VCaP (cell line): ENCODE measurements at regions not wholly inside any gene's neighbourhood (a gene's known extent, or its start where the extent isn't known, plus 50 kb on each side); places are given as distances from the start of the nearest gene placed in this dataset.
A peak's percentile ranks its signal among the peaks of the same experiment; 100 is the strongest.

Experiments
- H3K27ac ChIP-seq: fragments of 450-650 bp; 2 replicates; pipeline ENCODE4 v1.5.1; 2017
- TF ChIP-seq, protein P1 (sequence below): fragments of 450-650 bp; conservative IDR thresholded peaks from 2 replicates; pipeline ENCODE4 v1.5.1; 2017; ENCODE audit warnings: mild to moderate bottlenecking, moderate library complexity

DNA sequence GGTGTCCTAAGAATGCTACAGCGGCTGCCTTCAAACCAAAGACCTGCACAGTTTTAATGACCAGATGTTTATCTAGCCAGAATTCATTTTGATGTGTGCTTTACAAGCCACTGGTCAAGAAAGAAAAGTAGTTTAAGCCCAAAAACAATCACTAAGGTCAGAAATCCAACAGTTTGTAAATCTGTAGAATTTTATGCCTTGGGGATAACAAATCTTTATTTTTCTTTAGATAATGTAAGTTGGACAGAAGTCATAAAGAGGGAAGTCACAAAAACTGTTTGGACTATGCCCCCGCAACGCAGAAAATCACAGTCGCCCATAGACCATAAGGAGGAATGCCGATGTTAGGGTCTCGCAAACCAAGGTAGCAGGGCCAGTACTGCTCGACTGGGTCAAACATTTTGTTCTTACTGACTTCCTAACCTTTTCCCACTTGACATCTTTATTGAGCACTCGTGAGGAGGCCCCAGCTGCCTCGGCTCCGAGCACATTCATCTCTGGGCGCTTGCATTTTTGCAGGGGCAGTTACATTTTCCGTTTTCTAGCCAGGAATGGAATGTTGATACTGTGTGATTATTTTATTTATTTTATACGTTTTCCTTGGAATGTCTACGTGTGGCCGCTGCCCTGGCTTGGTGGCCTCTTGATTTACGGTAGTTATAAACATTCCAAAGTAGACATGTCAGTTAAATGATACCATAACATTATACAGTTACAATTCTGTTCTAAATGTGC lies 56.7 kb upstream of the APCDD1L start:
- TF ChIP-seq, protein P1, sequence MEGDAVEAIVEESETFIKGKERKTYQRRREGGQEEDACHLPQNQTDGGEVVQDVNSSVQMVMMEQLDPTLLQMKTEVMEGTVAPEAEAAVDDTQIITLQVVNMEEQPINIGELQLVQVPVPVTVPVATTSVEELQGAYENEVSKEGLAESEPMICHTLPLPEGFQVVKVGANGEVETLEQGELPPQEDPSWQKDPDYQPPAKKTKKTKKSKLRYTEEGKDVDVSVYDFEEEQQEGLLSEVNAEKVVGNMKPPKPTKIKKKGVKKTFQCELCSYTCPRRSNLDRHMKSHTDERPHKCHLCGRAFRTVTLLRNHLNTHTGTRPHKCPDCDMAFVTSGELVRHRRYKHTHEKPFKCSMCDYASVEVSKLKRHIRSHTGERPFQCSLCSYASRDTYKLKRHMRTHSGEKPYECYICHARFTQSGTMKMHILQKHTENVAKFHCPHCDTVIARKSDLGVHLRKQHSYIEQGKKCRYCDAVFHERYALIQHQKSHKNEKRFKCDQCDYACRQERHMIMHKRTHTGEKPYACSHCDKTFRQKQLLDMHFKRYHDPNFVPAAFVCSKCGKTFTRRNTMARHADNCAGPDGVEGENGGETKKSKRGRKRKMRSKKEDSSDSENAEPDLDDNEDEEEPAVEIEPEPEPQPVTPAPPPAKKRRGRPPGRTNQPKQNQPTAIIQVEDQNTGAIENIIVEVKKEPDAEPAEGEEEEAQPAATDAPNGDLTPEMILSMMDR, result no peak

DNA sequence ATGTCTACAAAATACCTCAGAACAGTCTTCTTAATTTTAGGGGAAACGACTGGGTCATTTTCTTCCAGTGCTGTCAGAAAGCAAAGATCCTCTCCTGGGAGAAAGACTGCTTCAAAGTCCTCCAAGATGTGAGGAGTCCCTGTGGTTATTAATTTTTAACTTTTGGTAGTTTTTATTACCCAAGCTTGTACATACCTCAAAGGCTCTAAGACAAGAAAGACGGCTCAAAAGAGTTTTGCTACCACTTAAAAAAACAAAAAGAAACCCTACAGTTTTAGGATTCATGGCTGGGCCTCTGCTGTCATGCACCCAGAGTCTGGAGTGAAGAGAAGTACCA lies 56.1 kb upstream of the APCDD1L start:
- peak overlapping the region; percentile 7; the same call in 1 of the 2 replicates for H3K27ac ChIP-seq
- TF ChIP-seq, protein P1, result no peak

More for the DNA sequence above, 56.7 kb upstream of the APCDD1L start:
- peak overlapping the region; percentile 7; the same call in 1 of the 2 replicates for H3K27ac ChIP-seq

DNA sequence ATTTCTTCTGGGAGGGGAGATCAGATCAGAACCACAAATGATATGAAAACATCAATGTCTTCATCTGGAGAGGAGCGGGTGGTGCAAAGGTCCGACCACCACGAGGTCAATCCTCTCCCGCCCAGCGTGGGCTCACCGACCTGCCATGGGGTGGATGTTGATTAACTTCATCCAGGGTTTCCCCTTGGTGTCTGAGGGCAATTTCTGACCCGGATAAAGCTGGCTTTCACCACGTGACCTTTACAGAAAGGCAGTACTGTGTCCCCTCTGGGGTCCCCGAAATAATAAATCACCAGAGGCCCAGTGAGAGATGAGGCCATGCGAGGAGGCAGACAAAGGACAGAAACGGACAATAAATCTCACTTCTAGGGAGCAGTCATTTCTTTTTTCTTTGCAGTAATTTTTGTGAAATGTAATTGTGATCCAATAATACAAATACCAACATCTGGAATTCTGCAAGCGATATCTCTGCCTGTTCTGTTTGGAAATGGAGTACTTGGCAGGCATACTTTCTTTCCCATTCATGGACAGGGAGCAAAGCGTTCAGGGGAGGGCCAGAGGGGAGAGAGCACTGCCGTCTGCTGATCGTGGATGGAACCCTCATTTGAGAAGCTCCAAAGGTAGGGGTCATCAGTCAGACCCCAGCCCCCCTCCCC lies 55.1 kb upstream of the APCDD1L start:
- no peak overlapping the region for H3K27ac ChIP-seq
- TF ChIP-seq, protein P1, result no peak

DNA sequence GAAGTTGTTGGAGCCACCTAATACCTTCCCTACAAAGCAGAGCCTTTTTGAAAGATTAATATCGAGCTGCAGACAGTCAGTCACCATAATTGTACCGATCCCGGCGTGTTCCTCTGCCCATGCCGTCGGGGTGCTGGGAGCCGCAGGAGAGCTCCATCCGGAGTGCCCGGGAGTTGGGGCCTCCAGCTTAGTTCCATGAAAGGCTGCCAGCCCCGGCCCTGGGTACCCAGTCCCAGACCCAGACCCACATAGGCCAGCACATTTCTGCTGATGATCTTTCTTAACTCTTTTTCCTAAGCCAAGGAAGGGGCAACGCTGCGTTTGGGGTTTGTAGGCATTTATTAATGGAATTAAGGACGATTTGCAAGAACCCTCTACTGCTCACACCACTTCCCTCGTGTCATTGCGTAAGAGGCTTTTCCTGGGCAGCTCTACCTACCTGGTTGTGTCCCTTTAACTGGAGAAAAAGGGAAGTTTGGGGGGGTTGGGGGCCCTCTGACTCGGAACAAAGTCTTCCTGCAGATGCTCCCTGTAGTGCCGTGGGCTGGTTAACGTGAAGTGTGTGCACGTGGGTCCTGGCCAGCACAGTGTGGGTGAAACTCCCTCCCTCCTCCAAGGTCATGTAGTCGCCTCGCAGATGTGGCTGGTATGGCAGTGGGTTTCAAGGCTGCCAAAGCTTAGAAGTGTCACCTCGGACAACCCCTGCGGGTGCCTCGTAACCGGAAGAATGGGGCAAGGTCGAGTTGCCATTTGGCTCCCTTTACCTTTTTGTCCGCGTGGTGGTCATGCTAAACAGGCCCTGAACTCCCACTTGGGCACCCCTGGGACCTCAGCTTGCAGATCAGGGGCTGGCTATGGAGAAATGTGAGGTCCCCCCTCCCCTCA lies 54.3 kb upstream of the APCDD1L start:
- TF ChIP-seq, protein P1, result no peak
- H3K27ac ChIP-seq, result no peak overlapping the region

DNA sequence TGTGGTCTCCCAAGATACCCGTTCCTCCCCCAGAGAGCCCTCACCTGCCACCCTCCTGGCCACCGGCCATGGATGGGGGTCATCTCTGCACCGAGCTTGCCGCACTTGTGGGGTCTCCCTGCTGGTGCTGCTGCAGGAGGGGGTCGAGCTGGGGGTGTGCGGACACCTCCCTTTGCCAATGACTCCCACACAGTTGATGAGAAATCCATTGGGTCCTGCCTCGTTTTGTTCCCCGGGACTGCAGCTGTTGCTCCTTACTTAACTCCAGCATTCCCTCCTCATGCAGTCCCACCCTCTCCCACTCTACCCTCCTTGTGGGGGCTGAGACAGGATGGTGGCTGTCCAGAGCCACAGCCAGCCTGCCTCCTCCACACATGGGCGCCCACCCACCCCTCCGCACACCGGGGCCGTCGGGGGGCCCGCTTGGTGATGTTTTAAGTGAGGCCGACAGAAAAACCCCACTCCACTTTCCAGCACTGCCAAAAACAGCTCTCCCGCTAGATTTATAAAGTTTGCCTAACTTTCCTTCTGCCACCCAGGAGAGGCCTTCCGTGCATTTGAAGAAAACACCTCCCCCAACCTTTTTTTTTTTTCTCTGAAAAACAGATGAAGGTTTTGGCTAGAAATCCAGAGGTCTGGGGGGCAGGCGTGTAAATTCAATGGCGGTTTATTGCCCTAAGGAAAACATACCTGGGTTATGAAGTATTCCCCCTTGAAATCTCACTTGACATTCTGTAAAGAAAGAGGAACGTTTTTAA lies 53.5 kb upstream of the APCDD1L start:
- TF ChIP-seq, protein P1, result no peak
- H3K27ac ChIP-seq, result no peak overlapping the region

DNA sequence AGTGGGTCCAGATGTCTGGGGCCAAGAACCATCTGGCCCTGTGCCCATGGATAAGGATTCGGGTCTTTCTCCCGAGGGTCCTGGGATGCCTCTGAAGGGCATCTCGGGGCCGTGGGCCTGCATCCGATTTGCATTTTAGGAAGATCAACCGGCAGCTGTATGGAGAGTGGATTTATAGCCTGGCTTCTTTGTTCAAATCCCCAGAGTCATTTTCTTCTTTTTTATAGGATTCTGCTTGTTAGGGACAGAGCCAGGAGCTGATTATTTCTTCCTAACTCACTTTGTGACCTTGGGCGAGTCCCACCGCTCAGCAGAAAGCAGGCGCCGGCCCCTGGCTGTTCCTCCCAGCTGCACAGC lies 52.9 kb upstream of the APCDD1L start:
- TF ChIP-seq, protein P1, result no peak
- no peak overlapping the region for H3K27ac ChIP-seq
